Thyroid gland (tissue), 4 donors: ENCODE measurements at regions not wholly inside any gene's neighbourhood (a gene's known extent, or its start where the extent isn't known, plus 50 kb on each side); places are given as distances from the start of the nearest gene placed in this dataset.

ENCODE experiments used
- DNase-seq, 2 donors: peaks; one replicate each; pipeline ENCODE4 v3.0.0-alpha.2; 2019
- H3K27ac ChIP-seq, 3 donors: fragments of 200-600 bp; sonication (generic); 1 replicate in 2 of 3; 2 replicates in 1 of 3; pipeline ENCODE4 v1.5.1; 2016 to 2019; ENCODE audit warnings: mild to moderate bottlenecking in 1 of 3, moderate library complexity in 1 of 3
- H3K27me3 ChIP-seq: fragments of 200-600 bp; sonication (generic); one replicate; pipeline ENCODE4 v1.5.1; 2019
- H3K36me3 ChIP-seq, 2 donors: fragments of 200-600 bp; sonication (generic); one replicate each; pipeline ENCODE4 v1.5.1; 2016 to 2019
- H3K4me1 ChIP-seq, 2 donors: fragments of 200-600 bp; sonication (generic); one replicate each; pipeline ENCODE4 v1.5.1; 2017 to 2019
- H3K4me3 ChIP-seq, 3 donors: fragments of 200-600 bp; sonication (generic); replicated peaks in 1 of 3; 1 replicate in 2 of 3; 2 replicates in 1 of 3; pipeline ENCODE4 v1.5.1; 2016; ENCODE audit warnings: mild to moderate bottlenecking in 1 of 3
- H3K9me3 ChIP-seq: fragments of 200-600 bp; sonication (generic); one replicate; pipeline ENCODE4 v1.5.1; 2017
- CTCF ChIP-seq, 6 experiments: fragments of 200-600 bp in 3 of 6; fragments of 450-650 bp in 3 of 6; sonication (generic) in 3 of 6; IDR thresholded peaks; one replicate each; pipeline ENCODE4 v1.5.1; 2016 to 2019; ENCODE audit warnings: antibody characterized with exemption in 6 of 6, mild to moderate bottlenecking in 2 of 6, inconsistent platforms in 1 of 6, moderate library complexity in 1 of 6
- POLR2A ChIP-seq, 2 donors: fragments of 450-650 bp; IDR thresholded peaks; one replicate each; pipeline ENCODE4 v1.6.1; 2017; ENCODE audit warnings: antibody characterized with exemption in 2 of 2, mild to moderate bottlenecking in 2 of 2, moderate library complexity in 1 of 2
- WGBS, 2 donors: methylation state at CpG; one replicate each; pipeline ENCODE4 v1.1.5; 2017; 5-methylcytosine and 5-hydroxymethylcytosine counted together
- intact Hi-C: fragments of 100-400 bp; cut with DNase I; formaldehyde crosslinking; loops from one replicate; pipeline ENCODE4 v1.15.1; 2023

DNA sequence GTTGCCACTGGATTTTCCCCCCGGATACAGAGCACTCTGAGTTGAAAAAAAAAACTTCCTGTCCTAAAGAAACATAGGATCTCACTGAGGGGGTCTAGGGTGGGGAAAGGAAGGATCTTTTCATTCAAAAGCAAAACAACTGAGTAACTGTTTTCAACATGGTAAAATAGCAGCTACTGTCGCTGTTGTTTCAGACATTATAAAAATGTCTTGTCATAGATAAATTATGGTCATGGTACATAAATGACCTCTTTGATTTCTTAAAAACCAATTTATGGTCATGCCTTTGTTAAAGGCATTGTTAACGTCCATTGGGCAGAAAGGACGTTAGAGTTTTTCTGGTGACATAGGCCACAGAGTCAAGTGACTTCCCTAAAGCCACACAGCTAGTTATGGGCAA is 180.4 kb upstream of the DTNBP1 start:
- Histone ChIP-seq H3K27me3 (no peaks in the 10 kb centered on the region), H3K36me3 (no peaks in the 10 kb centered on the region), H3K4me1 (peaks cover 8 to 11% of the 10 kb centered on the region in 2 donors), H3K4me3 (no peak overlapping the region), H3K9me3 (no peaks in the 10 kb centered on the region), H3K27ac (no peak overlapping the region)
- no peak for TF ChIP-seq CTCF (IDR thresholded peaks at IDR 0.05)
- TF ChIP-seq POLR2A (IDR thresholded peaks at IDR 0.05): no peak
- 63 to 64% methylated on average over 4 of the region's 4 CpGs for WGBS, 2 donors
- intact Hi-C loops: no loop called here
- DNase-seq: no peak

DNA sequence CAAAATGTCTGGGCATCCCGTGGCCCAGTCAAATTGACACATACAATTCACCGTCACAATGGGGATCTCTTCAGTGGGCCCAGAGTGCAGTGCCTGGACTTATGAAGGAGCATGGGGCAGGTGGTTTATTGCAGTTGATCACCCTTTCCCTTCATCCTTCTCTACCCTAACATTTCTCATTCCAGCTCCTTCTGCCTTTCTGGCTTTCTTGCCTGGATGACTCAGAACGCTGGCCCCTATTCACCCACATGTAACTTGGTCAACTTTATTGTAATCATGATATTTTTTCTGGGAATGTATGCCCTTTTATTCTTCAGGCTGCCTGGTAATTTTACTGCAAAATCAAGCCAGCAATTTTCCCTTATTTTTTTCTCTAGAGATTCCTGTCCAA is 179.9 kb upstream of the DTNBP1 start:
- no peaks in the 10 kb centered on the region for H3K27me3 ChIP-seq
- H3K4me3 ChIP-seq: no peak overlapping the region
- H3K36me3 ChIP-seq: no peaks in the 10 kb centered on the region
- 89 to 90% methylated on average over 3 of the region's 3 CpGs for WGBS, 2 donors
- H3K27ac ChIP-seq: no peak overlapping the region
- intact Hi-C loops: no loop called here
- no peaks in the 10 kb centered on the region for H3K9me3 ChIP-seq
- DNase-seq: no peak
- peaks cover 8 to 11% of the 10 kb centered on the region in 2 donors for H3K4me1 ChIP-seq
- TF ChIP-seq CTCF (IDR thresholded peaks at IDR 0.05) (no peak), POLR2A (IDR thresholded peaks at IDR 0.05) (no peak)

DNA sequence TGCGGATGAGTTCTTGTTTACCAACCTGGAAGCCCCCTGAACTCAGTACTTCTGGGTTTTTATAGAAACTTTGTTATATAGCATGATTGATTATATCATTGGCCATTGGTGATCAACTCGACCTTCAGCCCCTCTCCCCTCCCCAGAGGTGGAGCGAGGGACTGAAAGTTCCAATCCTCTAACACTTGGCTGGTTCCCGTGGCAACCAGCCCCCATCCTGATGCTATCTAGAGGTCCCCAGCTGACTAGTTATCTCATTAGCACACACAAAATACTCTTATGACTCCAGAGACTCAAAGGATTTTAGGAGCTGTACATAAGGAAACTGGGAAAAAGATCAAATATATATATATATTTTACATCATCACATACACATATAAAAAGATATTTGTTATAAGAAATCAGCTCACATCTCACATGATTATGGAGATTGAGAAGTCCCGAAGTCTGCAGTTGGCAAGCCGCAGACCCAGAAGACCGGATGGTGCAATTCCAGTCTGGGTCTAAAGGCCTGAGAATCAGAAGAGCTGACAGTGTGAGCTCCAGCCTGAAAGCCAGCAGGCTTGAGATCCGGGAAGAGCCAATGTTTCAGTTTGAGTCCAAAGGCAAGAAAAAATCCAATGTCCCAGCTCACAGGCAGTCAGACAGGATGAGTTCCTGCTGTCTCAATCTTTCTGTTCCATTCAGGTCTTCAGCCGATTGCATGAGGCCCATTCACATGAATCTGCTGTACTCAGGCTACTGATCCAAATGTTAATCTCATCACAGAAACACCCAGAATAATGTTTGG is 179.3 kb upstream of the DTNBP1 start:
- 87 to 93% methylated on average over 9 of the region's 9 CpGs for WGBS, 2 donors
- no peak for TF ChIP-seq CTCF (IDR thresholded peaks at IDR 0.05)
- no peak for TF ChIP-seq POLR2A (IDR thresholded peaks at IDR 0.05)
- no peak for DNase-seq
- peaks cover 8 to 11% of the 10 kb centered on the region in 2 donors for H3K4me1 ChIP-seq
- H3K36me3 ChIP-seq: no peaks in the 10 kb centered on the region
- no peak overlapping the region for H3K4me3 ChIP-seq
- H3K27me3 ChIP-seq: no peaks in the 10 kb centered on the region
- no peak overlapping the region for H3K27ac ChIP-seq
- no peaks in the 10 kb centered on the region for H3K9me3 ChIP-seq
- intact Hi-C loops: no loop called here

GRCh38 chr6:15839969-15840541 is 177.2 kb upstream of the DTNBP1 start:
- Histone ChIP-seq H3K9me3 (no peaks in the 10 kb centered on the region), H3K36me3 (no peaks in the 10 kb centered on the region), H3K4me3 (no peak overlapping the region), H3K4me1 (peaks cover 8 to 11% of the 10 kb centered on the region in 2 donors), H3K27ac (no peak overlapping the region), H3K27me3 (no peaks in the 10 kb centered on the region)
- DNase-seq: no peak
- 70 to 72% methylated on average over 5 of the region's 5 CpGs for WGBS, 2 donors
- TF ChIP-seq CTCF (IDR thresholded peaks at IDR 0.05) (no peak), POLR2A (IDR thresholded peaks at IDR 0.05) (no peak)
- intact Hi-C loops: no loop called here

DNA sequence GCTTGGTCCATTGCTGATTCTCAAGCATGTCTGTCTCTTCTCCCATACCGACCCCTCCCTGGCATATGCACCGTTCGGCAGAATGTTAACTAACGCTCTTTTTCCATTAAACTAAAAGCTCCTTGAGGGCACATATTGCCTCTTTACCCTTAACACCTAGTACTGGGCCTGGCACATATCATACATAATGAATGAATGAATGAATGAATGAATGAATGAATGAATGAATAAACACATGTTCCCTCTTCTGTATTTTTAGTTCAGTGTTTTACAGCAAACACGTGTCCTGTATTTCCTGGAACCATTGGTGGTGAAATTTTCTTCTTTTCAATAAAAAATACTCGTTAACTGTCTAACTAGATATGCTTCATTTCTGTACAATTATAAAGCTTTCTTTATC is 174.4 kb upstream of the DTNBP1 start:
- no peaks in the 10 kb centered on the region for H3K4me1 ChIP-seq
- TF ChIP-seq POLR2A (IDR thresholded peaks at IDR 0.05): no peak
- TF ChIP-seq CTCF (IDR thresholded peaks at IDR 0.05): no peak
- no peaks in the 10 kb centered on the region for H3K36me3 ChIP-seq
- H3K27me3 ChIP-seq: no peaks in the 10 kb centered on the region
- intact Hi-C loops: no loop called here
- H3K4me3 ChIP-seq: no peak overlapping the region
- no peaks in the 10 kb centered on the region for H3K9me3 ChIP-seq
- no peak for DNase-seq
- 94 to 97% methylated on average over 6 of the region's 6 CpGs for WGBS, 2 donors
- H3K27ac ChIP-seq: no peak overlapping the region
